ENCODE measurements at regions not wholly inside any gene's neighbourhood (a gene's known extent, or its start where the extent isn't known, plus 50 kb on each side); places are given as distances from the start of the nearest gene placed in this dataset.

DNA sequence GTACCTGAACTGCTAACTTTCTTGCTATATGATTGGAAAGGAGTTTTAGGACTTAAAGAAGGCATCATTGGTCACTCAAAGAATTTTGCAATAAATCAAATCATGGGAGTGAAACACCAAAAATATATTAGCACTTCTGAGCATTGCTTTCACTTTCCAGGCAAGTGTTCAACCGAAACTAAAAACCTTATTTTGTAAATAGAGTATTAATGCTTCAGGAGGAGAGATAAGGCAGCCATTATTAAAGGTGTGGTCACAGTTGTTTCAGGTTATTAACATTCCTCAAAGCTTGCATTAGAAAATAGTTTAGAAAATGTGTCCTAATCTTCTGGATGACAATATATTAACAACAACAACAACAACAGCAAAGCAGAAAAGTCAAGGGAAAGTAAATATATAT is 92.3 kb upstream of the TLL1 start:
- H3K27me3 Mint-ChIP-seq (ENCODE audit: unreplicated experiment), result no peaks in the 10 kb centered on the region
- no peaks in the 10 kb centered on the region for H3K9me3 Mint-ChIP-seq (ENCODE audit: unreplicated experiment)
- TF ChIP-seq, protein P1, sequence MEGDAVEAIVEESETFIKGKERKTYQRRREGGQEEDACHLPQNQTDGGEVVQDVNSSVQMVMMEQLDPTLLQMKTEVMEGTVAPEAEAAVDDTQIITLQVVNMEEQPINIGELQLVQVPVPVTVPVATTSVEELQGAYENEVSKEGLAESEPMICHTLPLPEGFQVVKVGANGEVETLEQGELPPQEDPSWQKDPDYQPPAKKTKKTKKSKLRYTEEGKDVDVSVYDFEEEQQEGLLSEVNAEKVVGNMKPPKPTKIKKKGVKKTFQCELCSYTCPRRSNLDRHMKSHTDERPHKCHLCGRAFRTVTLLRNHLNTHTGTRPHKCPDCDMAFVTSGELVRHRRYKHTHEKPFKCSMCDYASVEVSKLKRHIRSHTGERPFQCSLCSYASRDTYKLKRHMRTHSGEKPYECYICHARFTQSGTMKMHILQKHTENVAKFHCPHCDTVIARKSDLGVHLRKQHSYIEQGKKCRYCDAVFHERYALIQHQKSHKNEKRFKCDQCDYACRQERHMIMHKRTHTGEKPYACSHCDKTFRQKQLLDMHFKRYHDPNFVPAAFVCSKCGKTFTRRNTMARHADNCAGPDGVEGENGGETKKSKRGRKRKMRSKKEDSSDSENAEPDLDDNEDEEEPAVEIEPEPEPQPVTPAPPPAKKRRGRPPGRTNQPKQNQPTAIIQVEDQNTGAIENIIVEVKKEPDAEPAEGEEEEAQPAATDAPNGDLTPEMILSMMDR (IDR thresholded peaks at IDR 0.05; ENCODE audit: partially characterized antibody, unreplicated experiment), result no peak
- no peak overlapping the region for H3K4me3 Mint-ChIP-seq (ENCODE audit: unreplicated experiment)
- no peak for DNase-seq
- no peak overlapping the region for H3K27ac Mint-ChIP-seq (ENCODE audit: unreplicated experiment)
- H3K4me1 Mint-ChIP-seq (ENCODE audit: low read depth, unreplicated experiment), result peaks cover 4% of the 10 kb centered on the region
- H3K36me3 Mint-ChIP-seq (ENCODE audit: unreplicated experiment), result no peaks in the 10 kb centered on the region

DNA sequence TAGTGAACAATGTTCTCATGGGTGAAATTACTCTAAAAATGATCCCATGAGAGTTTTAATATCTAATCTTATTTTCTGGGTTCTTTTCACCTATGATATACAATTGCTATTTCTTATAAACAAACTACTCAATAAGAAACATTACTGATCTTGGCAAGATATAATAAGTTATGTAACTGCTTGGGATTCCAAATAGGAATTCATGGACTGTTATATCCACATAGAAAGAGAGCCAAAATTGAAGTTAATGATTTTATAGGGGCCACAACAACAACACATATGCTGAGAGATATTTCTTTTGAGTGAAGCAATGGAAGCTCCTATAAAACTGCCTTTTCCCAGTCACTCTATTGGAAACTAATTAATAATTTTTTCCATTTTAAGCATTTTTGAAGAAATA is 90.4 kb upstream of the TLL1 start:
- Mint-ChIP-seq H3K4me1 (ENCODE audit: low read depth, unreplicated experiment) (peaks cover 5% of the 10 kb centered on the region), H3K27ac (ENCODE audit: unreplicated experiment) (no peak overlapping the region), H3K27me3 (ENCODE audit: unreplicated experiment) (no peaks in the 10 kb centered on the region), H3K9me3 (ENCODE audit: unreplicated experiment) (no peaks in the 10 kb centered on the region), H3K36me3 (ENCODE audit: unreplicated experiment) (no peaks in the 10 kb centered on the region), H3K4me3 (ENCODE audit: unreplicated experiment) (no peak overlapping the region)
- TF ChIP-seq, protein P1 (IDR thresholded peaks at IDR 0.05; ENCODE audit: partially characterized antibody, unreplicated experiment), result no peak
- DNase-seq, result no peak

DNA sequence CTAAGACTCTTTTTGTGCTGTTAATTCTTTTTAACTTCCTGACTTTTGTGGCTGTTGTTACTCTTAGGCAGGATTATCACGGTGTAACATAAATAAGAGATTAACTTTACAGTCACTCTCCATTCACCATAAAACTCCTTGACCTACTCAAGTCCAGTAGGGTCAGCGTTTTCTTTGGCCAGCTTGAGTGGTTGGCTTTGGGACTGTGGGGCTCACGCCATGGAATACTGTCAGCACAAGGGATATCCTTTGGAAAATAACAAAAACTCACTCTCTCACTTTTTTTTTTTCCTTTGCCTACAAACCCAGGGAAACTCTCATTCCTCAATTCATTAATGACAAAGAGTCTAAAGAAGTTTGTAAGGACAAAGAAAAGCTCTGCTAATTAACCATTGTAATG is 89.4 kb upstream of the TLL1 start:
- DNase-seq, result no peak
- H3K4me1 Mint-ChIP-seq (ENCODE audit: low read depth, unreplicated experiment), result peaks cover 6% of the 10 kb centered on the region
- no peaks in the 10 kb centered on the region for H3K9me3 Mint-ChIP-seq (ENCODE audit: unreplicated experiment)
- no peaks in the 10 kb centered on the region for H3K27me3 Mint-ChIP-seq (ENCODE audit: unreplicated experiment)
- H3K36me3 Mint-ChIP-seq (ENCODE audit: unreplicated experiment), result no peaks in the 10 kb centered on the region
- TF ChIP-seq, protein P1 (IDR thresholded peaks at IDR 0.05; ENCODE audit: partially characterized antibody, unreplicated experiment), result no peak
- no peak overlapping the region for H3K27ac Mint-ChIP-seq (ENCODE audit: unreplicated experiment)
- no peak overlapping the region for H3K4me3 Mint-ChIP-seq (ENCODE audit: unreplicated experiment)

DNA sequence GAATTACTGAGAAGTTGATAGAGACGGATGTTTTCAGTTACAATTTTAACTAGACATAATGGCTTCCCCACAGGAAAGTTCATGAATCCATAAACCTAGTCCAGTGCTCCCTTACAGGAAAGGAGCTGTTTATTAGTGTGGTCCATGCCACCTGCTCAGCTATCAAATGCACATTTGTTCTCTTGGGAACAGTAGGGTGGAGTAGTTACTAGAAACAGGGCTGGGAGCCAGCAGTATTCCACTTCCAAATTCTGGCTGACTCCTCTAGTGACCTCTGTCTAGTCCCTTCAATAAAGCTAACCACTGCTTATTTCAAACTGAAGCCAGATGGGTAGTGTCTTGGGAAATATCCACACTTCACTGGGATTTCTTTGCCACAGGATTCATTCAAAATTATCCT is 88.4 kb upstream of the TLL1 start:
- Mint-ChIP-seq H3K9me3 (ENCODE audit: unreplicated experiment) (no peaks in the 10 kb centered on the region), H3K4me3 (ENCODE audit: unreplicated experiment) (no peak overlapping the region), H3K36me3 (ENCODE audit: unreplicated experiment) (no peaks in the 10 kb centered on the region), H3K4me1 (ENCODE audit: low read depth, unreplicated experiment) (peaks cover 6% of the 10 kb centered on the region), H3K27ac (ENCODE audit: unreplicated experiment) (no peak overlapping the region), H3K27me3 (ENCODE audit: unreplicated experiment) (no peaks in the 10 kb centered on the region)
- no peak for DNase-seq
- TF ChIP-seq, protein P1 (IDR thresholded peaks at IDR 0.05; ENCODE audit: partially characterized antibody, unreplicated experiment), result no peak

DNA sequence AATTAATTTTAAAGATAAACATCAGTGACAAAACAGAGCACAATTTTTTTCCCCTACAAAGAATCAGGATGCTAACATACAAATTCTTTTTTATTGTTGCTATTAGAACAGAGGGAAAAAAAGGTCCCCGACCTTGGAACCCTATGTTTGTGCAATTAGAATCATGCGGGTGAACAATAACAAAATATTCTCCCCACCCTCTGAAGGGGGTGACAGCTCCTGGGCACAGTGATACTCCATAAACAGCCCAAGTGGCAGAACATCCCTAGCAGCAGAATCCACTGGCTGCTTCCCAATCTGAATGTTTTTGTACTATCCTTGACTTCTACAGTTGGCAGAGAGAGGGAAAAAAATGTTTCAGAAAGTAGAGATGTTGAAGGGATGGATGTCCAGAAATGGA is 87.7 kb upstream of the TLL1 start:
- no peak for DNase-seq
- Mint-ChIP-seq H3K27ac (ENCODE audit: unreplicated experiment) (no peak overlapping the region), H3K36me3 (ENCODE audit: unreplicated experiment) (no peaks in the 10 kb centered on the region), H3K4me1 (ENCODE audit: low read depth, unreplicated experiment) (peaks cover 6% of the 10 kb centered on the region), H3K4me3 (ENCODE audit: unreplicated experiment) (no peak overlapping the region), H3K27me3 (ENCODE audit: unreplicated experiment) (no peaks in the 10 kb centered on the region), H3K9me3 (ENCODE audit: unreplicated experiment) (no peaks in the 10 kb centered on the region)
- TF ChIP-seq, protein P1 (IDR thresholded peaks at IDR 0.05; ENCODE audit: partially characterized antibody, unreplicated experiment), result no peak
